Right ventricle myocardium inferior (tissue), 1 donor: ENCODE measurements at regions not wholly inside any gene's neighbourhood (a gene's known extent, or its start where the extent isn't known, plus 50 kb on each side); places are given as distances from the start of the nearest gene placed in this dataset.
"Not testable (repeated sequence)": the region's sequence is repeated elsewhere in the genome, so short reads cannot be mapped to it uniquely, and the experiment has no call there.

Experiments
- ATAC-seq: fragments of 200-7000 bp; cut with Tn5 transposase; one replicate; pipeline ENCODE4 v1.9.1; 2020; ENCODE audit warnings: mild to moderate bottlenecking, moderate library complexity
- DNase-seq: peaks from one replicate; pipeline ENCODE4 v3.0.0; 2021; ENCODE audit errors: missing footprints
- intact Hi-C: fragments of 100-400 bp; cut with DNase I; formaldehyde crosslinking; loops from one replicate; pipeline ENCODE4 v1.11.0; 2022
- donor health status: DM: no; HTN: yes; CAD: no; lungs with severe emphysema.

DNA sequence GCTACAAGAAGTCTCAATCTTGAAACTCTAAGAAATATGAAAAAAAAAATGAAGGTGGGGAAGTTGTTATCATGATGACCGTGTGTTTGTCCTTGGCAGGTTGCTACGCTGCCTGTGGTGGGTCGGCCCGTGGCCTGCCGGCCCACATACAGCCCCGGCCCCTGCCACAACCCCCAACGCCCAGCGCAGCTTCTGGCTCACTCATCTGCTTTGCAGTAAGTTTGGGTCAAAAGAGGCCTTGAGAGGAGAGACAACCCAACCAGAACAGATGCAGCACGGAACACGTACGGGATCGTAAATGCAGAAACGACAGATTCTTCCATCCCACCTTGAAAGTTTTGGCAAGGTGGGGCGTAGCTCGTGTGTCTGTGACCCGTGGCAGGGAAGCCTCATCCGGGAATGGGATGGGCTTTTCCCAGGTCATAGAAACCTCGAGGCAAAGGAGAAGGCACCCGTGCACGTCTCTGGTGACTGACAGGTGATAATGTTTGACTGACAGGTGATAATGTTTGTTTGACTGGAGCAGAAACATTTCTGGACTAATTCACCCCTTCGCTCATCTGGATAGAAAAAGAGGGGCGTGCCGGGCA lies 206.1 kb upstream of the ZNF469 start:
- DNase-seq, ATAC-seq: not testable (repeated sequence)

DNA sequence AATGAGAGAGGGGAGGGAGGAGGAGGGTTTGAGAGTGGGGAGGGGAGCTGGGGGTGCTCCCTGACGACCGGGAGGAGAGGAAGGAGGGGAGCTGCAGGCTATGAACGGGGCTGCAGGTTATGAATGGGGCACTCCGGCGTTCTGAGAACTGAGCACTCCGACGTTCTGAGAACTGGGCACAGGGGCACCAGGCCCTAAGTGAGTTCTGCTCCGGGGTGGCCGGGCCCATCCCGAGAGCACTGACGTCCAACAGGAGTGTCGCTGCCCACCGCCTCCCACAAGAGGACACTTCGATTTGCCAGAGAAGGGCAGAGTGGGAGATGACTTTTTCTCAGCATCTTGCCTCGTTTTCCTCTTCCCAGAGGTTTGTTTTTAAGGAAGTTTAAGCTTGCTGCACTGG lies 204.5 kb upstream of the ZNF469 start:
- DNase-seq, ATAC-seq, intact Hi-C loops: not testable (repeated sequence)

More for the DNA sequence above, 206.1 kb upstream of the ZNF469 start:
- intact Hi-C loops: not testable (repeated sequence)

DNA sequence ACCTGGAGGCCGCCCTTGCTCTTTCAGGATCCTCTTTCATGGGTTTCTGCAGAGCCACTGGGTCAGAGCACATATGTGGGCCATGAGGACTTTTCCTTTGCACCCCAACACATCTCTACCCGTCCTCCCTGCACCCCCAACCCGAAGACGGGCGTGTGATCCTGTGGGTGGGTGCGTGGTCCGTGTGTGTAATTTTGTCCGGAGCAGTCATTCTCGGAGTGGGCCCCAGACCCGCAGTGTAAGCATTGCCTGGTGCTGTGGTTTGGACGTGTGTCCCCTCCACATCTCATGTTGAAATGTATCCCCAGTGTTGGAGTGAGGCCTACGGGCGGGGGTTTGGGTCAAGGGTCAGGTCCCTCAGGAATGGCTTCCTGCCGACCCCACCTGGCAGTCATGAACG lies 203.9 kb upstream of the ZNF469 start:
- DNase-seq, intact Hi-C loops, ATAC-seq: not testable (repeated sequence)

DNA sequence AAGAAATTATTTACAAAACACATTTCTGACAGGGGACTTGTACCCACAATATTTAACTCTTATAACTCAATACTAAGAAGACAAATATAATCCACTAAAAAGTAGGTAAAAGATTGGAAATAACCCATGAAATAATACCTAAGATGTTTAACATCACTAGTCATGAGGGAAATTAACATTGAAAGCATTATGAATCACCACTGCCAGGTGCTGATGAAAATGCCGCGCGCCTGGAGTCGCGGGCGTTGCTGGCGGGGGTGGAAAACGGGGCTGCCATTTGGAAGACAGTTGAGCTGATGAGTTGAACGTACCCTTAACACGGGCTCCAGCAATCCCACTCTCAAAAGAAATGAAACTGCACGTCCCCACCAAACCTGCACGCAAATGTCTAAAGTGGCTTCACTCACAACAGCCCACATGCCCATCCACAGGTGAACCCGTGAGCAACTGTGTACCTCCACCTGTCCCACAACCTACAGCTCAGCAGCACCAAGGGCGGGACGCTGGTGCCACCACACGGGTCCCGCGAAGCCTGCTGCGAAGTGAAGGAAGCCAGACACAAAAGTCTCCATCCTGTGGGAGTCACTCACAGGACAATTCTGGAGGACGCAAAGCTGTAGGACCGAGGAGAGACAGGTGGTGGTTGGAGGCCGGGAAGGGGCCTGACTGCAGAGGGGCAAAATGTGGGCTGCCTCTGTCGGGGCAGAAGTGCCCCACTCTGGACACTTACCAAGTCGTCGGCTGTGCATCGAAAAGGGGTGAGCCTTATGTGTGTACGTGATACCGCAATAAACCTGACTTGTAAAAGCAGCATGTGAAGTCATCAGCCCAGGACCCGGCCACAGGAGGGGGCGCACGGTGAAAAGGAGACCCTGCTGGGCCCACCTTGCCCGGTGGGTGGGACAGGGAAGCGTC lies 199.5 kb upstream of the ZNF469 start:
- DNase-seq, ATAC-seq, intact Hi-C loops: not testable (repeated sequence)

DNA sequence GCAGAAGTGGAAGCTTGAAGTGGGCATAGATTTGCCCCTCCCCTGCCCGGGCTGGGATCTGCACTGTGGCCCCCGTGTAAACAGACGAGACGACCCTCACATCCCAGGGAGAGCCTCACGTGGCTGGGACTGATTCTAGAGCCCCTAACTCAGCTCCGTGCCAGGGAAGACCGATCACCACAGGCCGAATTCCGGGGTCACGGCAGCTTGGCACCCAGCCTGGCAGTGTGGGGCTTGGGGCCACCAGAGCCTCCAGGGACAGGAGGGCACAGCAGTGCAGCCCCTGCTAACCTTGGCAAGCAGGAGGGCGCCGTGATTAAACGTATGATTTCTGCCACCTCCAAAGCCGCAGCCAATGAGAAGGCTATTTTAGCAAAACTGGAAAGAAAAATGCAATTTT lies 198.7 kb upstream of the ZNF469 start:
- intact Hi-C loops, ATAC-seq: not testable (repeated sequence)

DNA sequence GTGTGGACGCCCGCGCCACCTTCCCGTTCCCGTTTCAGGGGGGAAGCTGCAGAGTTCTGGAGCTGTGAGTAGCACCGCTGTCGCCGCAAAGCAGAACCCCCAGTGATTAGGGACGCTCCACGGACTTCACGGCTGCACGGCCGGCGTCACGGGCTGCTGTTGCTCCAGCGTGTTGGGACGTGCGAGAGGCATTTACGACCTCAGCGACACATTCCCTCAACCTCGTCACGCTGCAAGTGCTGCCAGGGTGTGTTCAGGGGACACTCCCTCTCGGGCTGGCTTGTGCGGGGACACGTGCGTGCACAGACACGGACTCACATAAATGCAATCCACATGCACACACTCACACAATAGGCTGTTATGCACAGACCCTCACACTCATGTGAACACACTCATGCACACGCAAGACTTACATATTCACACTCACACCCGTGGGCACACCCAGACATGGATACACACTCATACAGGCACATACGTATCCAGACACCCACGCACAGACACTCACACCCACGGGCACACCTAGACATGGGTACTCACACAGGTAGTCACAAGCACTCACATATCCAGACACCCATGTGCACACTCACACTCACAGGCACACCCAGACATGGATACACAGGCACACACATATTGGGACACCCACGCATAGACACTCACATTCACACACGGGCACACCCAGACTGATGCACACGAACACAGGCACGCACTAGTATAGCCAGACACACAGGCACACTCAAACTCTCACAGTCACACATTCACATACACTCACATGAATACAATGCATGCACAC lies 198.0 kb upstream of the ZNF469 start:
- DNase-seq, ATAC-seq: not testable (repeated sequence)

More for the DNA sequence above, 198.7 kb upstream of the ZNF469 start:
- DNase-seq: not testable (repeated sequence)

DNA sequence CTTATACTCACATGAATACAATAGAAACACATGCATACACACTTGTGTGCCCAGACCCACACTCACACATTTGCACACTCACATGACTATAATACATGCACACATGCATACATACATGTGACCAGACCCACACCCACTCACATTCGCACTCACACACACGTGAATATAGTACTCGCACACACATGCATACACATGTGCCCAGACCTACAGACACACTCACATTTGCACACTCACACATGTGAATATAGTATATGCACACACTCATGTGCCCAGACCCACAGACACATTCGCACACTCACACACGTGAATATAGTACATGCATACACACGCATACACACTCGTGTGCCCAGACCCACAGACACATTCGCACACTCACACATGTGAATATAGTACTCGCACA lies 197.4 kb upstream of the ZNF469 start:
- DNase-seq, ATAC-seq, intact Hi-C loops: not testable (repeated sequence)

More for the DNA sequence above, 198.0 kb upstream of the ZNF469 start:
- intact Hi-C loops: not testable (repeated sequence)

DNA sequence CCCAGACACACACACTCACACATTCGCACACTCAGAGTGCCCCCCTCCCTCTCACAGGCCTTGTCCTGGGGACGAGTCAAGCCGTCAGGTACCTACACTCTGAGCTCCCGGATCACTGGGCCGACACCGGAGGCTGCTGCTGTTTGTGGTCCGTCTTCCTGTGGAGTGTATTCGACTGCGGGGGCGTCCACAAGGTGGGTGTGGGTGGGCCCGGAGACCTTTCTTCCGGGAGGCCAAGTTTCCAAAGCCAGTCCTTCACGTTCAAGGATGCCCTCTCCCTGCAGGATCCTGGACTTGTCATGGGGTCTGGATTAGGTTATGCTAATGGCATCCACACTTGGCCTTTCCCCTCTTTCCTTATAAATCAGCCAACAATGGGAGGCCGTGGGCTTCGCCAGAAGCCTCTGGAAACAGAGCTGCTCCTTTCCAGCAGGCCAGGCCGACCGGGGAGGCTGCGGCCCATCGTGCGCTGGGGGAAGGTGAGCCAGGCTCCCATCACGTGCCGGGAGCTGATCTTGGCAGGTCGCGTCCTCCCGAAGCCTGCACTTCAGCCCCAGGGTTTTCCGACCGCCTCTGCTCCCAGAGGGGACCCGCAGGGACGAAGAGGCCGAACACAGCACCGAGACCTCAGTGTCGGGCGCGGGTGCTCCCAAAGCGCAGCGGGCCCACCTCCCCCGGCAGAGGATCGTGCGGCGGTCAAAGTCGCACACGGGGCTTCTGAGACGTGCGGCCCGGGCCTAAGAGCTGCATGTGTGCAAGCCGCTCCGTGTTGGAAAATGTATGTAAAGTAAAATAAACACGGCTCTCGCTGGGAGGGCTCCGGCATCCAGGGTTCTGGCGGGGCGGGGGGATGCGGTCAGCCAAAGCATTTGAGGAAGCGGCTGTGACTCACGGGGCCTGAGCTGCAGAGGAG lies 196.5 kb upstream of the ZNF469 start:
- ATAC-seq, intact Hi-C loops, DNase-seq: not testable (repeated sequence)

DNA sequence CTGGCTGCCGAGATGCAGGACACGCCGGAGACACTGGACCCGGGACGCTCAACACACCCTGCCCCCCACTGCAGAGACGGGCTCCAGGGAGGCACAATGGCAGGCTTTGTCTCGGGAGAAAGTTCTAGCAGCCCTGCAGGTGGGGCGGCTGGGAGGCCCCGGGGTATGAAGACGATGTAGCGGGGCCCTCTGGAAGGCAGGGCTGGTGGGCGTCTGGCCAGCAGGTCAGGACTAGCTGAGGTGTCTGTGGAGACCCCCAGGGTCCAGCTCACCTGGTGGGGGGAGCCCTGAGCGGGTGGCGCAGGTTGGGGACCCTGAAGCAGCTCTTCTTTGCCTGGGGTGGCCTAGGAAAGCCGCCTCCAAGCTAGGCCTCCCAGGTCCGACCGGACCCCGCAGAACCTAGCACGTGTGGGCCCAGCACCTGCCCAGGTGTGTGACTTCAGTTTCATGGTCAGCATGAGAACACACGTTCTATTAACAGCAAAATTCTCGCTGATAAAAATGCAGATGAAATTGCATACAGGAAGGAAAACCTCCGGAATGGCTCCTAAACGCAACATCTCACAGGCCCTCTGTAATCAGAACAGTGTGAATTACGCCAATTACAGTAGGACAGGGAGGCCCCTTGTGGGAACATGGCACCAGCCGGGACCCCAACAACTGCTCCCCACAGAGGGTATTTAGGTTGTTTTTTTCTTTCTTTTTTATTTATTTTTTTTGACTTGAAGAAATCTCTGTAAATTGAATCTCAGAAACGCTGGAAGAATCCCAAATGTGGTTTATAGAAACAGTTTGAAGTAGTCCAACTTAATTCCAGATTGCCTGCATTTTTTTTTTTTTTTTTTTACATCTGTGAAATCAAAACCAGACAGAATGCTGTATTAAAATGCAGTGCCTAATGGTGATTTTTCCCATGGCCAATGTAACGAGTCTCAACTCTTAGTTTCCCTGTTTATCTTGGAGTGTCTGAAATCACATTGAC lies 195.6 kb upstream of the ZNF469 start:
- DNase-seq, intact Hi-C loops, ATAC-seq: not testable (repeated sequence)

DNA sequence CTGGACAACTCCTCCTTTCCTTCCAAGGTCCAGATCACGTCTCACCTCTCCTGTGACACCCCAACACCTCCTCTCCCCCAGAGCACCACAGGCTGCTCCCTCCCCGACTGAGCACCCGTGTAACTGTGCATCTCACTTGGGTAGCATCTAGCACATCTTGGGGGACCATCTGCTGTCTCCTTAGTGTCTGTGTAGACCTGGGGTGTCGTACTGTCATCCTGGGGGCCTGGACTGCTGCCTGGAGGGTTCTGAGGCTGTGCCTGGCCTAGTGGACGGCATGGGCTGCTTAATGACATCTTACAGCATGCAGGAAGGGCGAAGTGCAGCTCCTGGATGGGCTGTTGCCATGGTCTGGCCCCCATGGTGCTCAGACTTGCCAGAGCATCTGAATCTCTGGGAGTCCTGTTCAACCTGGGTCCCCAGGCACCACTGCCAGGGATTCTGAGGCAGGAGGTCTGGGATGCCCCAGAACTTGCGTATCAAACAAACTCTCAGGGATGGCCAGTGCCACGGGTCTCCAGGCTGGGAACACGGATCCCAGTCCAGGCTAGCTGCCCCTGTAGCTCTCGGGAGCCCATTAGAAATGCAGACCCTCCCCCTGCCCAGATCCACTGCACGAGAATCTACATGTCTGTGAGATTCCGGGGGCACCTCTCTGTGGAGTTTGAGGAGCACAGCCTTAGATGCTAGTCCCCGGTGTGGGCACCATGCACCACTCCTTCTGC lies 194.4 kb upstream of the ZNF469 start:
- ATAC-seq, intact Hi-C loops, DNase-seq: not testable (repeated sequence)

DNA sequence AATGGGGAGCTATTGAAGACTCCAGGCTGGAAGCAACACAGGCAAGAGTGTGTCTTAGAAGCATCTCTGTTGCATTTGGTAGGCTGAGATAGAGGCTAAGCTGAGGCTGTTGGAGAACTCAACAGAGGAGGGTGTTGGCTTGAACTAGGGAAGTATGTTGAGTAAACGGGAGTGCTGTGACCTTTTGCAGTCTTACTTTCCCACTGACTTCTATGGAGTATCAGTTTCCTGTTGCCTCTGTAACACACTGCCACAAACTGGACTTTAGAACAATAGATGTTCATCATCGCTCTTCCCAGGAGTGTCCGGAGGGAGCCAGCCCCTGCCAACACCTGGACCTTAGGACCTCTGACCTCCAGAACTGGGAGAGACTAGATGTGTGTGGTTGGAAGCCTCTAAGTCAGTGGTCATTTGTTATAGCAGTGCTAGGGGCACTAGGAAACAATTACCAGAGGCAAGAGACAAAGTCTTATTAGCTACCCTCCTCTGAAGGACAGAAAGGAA lies 192.1 kb upstream of the ZNF469 start:
- DNase-seq, ATAC-seq, intact Hi-C loops: not testable (repeated sequence)

DNA sequence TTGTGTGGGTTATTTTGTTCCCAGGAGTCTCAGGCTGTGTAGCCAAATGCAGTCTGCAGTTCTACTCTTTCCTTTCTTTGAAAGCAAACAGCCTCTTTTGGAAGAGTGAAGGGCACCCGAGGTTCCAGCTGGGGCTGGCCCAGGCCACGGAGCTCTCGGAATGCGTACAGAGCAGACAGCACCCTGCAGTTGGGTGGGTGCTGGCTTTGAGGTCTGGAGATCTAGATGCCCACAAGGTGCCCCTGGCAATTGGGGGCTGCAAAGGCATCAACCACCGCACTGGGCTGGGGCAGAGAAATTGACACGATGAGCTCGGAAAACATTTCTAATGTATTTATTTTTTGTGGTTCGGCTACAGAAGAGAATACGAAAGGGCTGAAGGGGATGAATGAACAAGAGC lies 191.6 kb upstream of the ZNF469 start:
- intact Hi-C loops, ATAC-seq, DNase-seq: not testable (repeated sequence)

DNA sequence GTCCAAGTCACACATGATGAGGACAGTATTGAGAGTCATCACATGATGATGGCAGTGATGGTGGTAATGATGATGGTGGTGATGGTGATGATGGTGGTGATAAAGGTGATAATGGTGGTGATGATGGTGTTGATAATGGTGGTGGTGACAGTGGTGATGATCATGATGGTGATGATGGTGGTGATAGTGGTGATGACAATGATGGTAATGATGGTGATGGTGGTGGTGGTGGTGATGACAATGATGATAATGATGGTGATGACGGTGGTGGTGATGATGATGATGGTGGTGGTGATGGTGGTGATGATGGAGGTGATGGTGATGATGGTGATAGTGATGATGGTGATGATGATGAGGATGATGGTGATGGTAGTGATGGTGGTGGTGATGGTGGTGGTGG lies 190.2 kb upstream of the ZNF469 start:
- intact Hi-C loops: loop anchor here (2.0 kb wide), 1 partner anchor 244 kb away; no protein-coding TSS in a partner anchor
- ATAC-seq (no peak), DNase-seq (no peak)

DNA sequence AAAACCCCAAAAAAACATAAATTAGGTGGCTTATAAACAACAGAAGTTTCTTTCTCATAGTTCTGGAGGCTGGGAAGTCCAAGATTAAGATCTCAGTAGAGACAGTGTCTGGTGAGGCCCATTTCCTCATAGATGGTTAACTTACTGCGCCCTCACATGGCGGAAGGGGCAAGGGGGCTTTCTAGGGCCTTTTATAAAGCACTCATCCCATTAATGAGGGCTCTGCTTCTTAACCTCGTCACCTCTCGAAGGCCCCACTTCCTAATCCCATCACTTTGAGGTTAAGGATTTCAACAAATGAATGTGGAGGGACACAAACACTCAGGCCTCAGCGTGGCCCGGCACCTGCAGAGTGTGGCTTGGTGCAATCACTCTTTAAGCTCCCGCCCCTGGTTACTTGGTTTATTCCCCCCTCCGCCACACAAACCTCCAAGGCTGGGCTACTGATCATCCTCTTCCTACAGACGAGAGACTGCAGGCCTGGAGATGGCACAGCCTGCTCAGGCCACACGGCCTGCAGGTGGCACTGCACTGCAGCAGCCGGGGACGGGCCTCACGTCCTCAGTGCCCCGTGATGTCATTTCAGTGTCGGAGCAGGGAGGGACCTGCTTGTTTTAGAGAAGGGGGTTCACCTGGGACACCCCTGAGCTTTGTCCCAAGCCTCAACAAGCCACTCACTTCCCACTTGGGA lies 188.9 kb upstream of the ZNF469 start:
- peak; percentile 82 for DNase-seq
- ATAC-seq: peak; percentile 91
- intact Hi-C loops: loop anchor here (2.0 kb wide), 1 partner anchor 243 kb away; no protein-coding TSS in a partner anchor
